Panc1 (cell line): ENCODE measurements at regions not wholly inside any gene's neighbourhood (a gene's known extent, or its start where the extent isn't known, plus 50 kb on each side); places are given as distances from the start of the nearest gene placed in this dataset.

ENCODE experiments used
- CTCF ChIP-seq: fragments of 450-650 bp; IDR thresholded peaks from 2 replicates; pipeline ENCODE4 v1.5.1; 2017; ENCODE audit warnings: mild to moderate bottlenecking
- POLR2AphosphoS5 ChIP-seq: IDR thresholded peaks from 2 replicates; pipeline ENCODE4 v1.6.1; 2012; ENCODE audit warnings: mild to moderate bottlenecking, low read depth, low read length, moderate library complexity
- SIN3A ChIP-seq: IDR thresholded peaks from 2 replicates; pipeline ENCODE4 v1.6.1; 2012; ENCODE audit warnings: low read depth, mild to moderate bottlenecking, low read length, moderate library complexity, borderline replicate concordance; ENCODE audit not compliant: insufficient read depth
- TCF7L2 ChIP-seq: IDR thresholded peaks from 2 replicates; pipeline ENCODE4 v1.6.1; 2011; ENCODE audit warnings: mild to moderate bottlenecking, low read depth, low read length, inconsistent platforms
- TF ChIP-seq, protein P1 (sequence below), 2 experiments: IDR thresholded peaks; 2 replicates each; pipeline ENCODE4 v1.6.1; 2011 to 2012; ENCODE audit warnings: low read depth in 2 of 2, control low read depth in 1 of 2, low read length in 1 of 2, mild to moderate bottlenecking in 1 of 2, moderate library complexity in 1 of 2; ENCODE audit not compliant: insufficient read depth in 1 of 2

DNA sequence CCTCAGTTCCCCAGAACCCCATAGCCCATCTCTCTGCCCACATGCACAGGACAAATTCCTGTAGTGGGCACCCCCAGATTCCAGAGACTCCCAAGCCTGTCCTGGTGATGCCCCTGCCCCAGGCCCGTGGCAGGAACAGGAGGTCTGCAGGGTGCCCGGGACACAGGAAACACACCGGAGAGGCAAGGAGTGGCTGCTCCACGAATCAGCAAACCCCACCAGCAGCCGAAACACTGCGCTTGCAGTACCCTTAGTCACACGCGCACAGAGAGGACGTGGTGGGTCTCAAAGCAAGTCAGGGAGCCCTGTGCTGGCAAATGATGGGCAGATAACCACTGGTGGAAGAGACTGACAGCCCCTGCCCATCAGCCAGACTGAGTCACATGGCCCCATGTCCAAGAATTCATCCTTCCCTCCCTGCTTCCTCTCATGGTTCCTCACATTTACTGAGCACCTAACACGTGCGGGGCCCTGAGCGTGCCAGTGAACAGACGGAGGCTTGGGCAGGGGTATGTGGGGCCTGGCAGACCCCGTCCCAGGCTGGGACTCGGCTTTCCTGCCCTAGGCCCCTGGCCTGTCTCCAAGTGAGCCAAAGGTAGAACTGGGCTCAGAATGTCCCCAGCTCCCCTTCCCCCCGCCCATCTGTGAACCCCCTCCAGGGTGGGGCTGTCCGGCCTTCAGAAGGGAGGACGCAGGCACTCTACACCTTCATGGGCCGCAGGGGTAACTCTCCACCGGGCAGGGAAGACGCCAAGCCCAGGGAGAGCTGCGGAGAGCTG, 130.4 kb upstream of the IQSEC1 start:
- no peak for TF ChIP-seq CTCF
- no peak for TF ChIP-seq POLR2AphosphoS5
- TF ChIP-seq, protein P1, sequence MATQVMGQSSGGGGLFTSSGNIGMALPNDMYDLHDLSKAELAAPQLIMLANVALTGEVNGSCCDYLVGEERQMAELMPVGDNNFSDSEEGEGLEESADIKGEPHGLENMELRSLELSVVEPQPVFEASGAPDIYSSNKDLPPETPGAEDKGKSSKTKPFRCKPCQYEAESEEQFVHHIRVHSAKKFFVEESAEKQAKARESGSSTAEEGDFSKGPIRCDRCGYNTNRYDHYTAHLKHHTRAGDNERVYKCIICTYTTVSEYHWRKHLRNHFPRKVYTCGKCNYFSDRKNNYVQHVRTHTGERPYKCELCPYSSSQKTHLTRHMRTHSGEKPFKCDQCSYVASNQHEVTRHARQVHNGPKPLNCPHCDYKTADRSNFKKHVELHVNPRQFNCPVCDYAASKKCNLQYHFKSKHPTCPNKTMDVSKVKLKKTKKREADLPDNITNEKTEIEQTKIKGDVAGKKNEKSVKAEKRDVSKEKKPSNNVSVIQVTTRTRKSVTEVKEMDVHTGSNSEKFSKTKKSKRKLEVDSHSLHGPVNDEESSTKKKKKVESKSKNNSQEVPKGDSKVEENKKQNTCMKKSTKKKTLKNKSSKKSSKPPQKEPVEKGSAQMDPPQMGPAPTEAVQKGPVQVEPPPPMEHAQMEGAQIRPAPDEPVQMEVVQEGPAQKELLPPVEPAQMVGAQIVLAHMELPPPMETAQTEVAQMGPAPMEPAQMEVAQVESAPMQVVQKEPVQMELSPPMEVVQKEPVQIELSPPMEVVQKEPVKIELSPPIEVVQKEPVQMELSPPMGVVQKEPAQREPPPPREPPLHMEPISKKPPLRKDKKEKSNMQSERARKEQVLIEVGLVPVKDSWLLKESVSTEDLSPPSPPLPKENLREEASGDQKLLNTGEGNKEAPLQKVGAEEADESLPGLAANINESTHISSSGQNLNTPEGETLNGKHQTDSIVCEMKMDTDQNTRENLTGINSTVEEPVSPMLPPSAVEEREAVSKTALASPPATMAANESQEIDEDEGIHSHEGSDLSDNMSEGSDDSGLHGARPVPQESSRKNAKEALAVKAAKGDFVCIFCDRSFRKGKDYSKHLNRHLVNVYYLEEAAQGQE (IDR thresholded peaks at IDR 0.05; ENCODE audit: insufficient read depth in 1 of 2, low read depth in 2 of 2, low read length in 1 of 2), result no peak
- no peak for TF ChIP-seq SIN3A
- no peak for TF ChIP-seq TCF7L2
